CD4-positive, alpha-beta T cell treated with Interleukin-15 for 4 hours (primary cell): ENCODE measurements at regions not wholly inside any gene's neighbourhood (a gene's known extent, or its start where the extent isn't known, plus 50 kb on each side); places are given as distances from the start of the nearest gene placed in this dataset.
"Not testable (repeated sequence)": the region's sequence is repeated elsewhere in the genome, so short reads cannot be mapped to it uniquely, and the experiment has no call there.

Experiments used
- DNase-seq: peaks from one replicate; pipeline ENCODE4 v3.0.0-alpha.2; 2020; ENCODE audit warnings: low spot score

DNA sequence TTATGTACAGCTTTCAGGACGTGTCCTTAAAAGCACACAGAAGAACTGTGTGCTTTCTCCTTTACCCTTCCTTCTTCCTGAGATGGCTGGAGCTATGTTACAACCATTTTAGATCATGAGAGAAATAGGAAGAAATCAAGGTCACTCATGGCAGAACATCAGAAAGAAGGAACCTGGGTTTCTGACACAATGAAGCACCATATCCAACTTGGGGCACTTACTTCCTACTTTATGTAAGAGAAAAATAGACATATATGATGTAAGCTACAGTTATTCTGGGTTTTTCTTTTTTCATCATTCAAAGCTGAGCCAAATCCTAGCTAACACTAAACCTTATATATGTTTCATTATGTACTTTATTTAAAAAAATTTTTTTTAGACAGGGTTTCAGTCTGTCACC is 79.5 kb downstream of the FAM161A start:
- DNase-seq, result no peak

DNA sequence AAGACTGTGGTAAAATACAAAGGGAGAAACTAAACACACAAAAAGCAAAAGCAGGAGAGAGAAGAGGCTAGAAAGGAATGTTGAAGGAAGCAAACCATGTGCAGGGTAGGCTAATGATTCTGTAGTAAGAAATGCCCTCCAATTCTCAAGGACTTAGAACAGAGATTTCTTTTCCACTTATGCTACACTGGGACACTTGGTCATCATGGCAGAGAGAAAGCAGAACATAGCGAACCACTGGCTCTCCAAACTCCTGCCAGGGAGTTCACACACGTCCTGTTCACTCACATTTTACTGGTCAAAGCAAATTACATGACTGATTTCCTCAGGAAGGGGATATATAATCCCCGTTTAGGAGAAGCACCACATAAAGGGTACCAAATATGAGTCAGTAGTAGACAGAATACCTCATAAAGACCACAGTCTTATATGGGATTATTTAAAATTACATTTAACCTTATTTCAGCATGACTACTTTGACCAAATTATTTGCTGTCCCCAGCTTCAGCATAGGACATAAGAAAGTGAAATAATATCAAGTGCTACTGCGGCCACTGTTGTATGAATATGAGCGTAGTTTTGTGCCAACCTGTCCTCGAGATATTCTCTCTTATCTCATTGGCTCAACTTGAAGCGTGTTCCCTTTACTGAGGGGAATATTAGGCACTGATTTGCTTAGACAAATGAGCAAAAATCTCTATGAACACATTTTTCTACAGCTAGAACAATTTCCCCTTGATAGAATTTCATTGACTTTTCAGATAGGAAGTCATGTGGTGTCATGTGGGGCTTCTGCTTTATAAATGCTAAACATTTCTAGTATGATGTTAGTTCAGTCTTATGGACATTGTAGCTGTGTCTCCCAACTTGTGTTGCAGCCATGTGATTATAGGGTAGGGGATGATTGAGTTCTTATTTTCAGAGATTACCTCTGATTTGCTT is 81.7 kb downstream of the FAM161A start:
- no peak for DNase-seq

DNA sequence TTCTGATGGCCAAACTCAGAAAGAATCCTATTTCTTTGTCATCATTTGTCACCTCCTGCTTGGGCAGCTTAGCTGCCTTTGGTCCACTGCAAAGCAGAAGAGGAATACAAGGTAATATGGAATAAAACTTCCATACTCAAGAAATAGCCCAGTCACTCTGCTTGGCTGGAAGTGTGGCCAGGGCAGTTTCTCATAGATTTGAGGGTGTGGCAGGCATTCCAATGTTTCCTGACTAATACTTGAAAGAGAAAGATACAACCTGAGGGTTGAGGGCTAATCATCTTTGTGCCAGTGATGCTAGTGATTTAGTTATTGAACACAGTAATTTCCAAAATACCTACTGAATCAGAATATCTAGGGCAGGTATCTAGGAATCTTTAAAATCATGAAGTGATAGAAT is 83.1 kb downstream of the FAM161A start:
- no peak for DNase-seq

DNA sequence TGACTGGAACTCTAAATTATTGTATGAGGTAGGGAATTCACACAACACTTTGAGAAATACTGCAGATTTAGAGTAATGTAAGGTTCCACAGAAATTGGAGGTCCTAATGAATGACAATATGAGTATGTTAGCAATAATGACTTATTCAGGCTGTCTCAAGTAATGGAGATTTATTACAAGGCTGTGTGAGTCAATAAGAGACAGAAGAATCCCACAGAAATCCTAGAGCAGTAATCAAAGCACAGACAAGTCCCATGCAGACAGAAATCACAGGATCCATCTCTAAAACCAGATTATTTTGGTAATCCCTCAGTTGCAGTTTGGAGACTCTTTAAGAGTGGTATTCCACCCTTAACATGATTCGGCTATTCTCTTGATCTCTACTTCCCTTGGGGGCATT is 83.6 kb downstream of the FAM161A start:
- no peak for DNase-seq

DNA sequence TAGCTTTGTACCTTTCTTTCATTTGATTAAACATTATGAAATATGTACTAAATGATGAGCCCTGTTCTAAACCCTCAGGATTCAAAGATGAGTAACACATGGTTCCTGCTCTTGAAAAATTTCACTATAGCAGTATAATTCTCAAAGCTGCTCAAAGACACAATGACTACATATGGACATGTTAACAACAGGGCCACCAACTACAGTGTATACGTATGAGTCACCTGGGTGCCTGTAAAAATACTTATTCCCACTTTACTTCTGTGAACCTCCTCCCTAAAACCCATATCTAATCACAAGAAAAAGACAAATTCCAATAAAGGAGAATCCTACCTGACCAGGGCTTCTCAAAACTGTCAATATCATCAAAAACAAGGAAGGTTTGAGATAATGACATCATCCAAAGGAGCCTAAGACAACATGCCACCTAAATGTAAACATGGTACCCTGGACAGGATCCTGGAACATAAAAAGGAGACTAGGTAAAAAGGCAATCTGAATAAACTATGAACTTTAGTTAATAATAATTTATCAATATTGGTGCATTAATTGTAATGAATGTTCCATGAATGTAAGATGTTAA is 84.7 kb downstream of the FAM161A start:
- DNase-seq, result no peak

DNA sequence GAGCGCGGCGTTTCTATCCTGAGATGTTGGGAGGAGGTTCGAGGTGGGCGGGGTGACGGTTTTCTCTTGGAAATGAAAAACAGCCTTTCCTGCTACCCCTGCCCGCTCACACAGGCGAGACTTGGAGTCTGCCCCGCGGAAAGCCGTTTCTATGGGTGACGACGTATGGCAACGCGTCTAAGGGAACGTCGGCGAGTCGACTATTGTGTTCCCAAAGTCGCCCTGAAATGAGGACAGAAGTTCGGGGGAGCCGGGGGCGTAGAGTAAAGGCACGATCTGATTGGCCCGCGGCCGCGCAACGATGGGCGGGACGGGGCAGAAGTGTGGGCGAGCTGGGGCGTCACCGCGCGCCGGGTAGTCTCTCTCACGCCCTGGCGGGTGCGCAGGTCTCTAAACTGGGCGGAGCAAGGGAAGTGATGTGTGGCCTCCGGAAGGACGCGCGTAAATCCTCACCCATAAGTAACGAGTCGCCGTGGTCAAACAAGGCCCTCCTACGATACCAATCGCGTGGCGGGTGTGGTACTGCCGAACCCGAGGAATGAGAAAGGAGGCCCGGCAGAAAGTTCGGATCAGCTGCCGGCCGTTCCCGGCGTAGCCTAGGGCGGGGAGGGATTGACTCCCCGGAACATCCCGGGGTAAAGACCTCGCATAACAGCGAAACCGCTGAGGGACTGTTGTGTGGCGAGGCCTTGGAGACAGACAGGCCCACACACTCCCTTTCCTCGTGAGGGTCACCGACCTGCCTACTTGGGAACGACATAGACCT is 89.6 kb downstream of the FAM161A start:
- DNase-seq, result peak; percentile 95

DNA sequence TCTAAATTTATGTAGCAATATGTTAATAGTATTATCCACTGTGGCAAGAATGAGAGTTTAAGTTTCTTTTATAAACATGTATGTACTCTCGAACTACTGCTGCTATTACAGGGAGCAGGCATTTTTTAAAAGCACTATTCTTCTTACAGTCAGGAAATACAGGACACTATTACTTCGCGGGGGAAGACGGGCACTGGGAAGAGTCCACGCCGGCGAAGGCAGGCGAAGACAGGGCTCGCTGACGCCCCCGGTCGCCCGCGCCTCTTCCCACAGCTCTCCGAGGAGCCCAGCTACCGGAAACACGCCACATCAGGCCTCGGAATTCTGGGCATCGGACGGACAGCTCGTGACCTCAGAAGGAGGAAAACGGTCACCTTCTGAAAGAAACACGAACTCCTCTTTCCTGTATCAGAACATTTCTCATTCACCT is 90.2 kb downstream of the FAM161A start:
- DNase-seq, result no peak

DNA sequence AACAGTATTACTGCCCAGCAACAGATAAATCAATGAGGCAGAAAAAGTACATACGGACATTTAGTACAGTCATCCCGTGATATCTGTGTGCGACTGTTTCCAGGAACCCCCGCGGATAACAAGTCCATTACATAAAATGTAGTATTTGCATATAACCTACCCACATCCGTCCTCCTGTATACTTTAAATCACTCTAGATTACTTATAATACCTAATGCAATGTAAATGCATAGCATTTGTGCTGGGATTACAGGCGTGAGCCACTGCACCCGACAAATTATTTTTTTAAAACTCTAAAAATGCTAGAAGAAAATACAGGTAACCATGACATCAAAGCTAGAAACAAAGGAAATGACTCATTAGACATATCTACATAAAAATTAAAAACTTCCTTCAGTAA is 91.6 kb downstream of the FAM161A start:
- peak; percentile 41 for DNase-seq

DNA sequence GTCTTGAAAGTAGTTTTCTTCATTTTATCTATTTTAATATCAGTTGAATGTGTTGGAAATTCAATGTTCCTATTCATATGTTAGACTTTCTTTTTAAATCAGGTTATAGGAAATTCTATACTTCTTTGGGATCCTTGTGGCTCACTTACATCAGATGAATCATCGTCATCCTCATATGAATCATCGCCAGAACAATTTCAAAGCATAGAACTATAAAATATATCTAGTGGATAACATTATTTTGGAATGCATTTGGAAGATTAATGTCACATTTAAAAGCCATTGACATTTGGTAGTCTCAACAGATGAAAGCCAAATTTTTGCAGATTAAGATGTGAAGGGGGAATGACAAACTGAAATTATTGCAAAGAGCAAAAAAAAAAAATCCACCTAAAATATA is 94.1 kb downstream of the FAM161A start:
- no peak for DNase-seq

DNA sequence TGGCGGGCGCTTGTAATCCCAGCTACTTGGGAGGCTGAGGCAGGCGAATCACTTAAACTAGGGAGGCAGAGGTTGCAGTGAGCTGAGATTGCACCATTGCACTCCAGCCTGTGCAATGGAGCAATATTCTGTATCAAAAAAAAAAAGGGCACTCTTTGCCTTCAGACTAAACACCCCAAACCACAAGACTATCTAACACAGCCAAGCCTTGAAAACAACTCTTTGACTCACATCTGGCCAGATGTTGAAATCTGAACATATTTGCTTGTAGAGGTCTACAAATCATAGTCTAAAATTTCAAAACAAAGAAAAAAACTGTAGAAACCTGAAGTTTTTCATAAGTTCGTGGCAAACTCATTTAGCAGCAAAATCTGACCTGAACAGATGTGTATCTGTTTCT is 94.9 kb downstream of the FAM161A start:
- no peak for DNase-seq

DNA sequence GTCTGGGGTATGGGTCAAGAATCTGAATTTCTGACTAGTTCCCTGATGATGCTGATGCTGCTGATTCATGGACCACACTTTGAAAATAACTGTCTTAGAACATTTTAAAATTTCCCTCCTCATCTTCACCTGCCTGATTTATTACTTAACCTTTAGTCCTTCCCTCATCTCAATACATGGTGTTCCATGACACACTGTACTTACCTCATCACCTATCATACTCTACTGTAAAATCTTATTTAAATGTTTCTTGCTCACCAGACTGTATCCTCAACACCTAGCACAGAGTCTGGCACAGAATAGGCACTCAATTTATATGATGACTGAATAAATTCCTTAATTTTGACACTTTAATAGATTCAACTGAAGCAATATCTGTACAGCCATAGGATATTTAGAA is 95.7 kb downstream of the FAM161A start:
- no peak for DNase-seq

DNA sequence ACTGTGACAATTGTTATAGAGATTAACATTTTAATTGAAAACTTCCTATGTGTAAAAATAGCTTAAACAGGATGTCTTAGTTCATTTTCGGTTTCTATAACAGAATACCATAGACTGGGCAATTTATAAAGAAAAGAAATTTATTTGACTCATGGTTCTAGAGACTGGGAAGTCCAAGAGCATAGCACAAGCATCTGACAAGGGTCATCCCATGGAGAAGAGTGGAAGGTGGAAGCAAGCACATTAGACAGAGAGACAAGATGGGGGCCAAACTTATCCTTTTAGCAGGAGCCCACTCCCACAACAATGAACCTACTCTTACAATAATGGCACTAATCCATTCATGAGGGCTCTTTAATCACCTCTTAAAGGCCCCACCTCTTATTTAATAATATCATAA is 100.3 kb downstream of the FAM161A start:
- no peak for DNase-seq

DNA sequence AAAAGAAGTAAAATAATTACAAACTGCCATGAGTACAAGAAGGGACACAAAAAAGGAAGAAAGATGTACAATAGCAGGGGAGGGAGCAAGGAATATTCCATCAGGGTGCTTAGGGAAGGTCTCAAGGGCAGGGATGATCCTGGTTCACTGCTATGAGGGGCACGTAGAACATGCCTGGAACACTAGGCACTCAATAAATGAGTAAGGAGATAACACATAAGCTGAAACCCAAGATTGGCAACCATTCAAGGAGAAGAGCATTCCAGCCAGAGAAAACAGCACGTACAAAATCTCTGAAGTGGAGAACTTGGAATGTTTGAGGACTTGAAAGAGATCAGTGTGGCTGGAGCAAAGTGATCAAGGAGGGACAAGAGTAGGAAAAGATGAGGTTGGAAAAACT is 103.2 kb downstream of the FAM161A start:
- DNase-seq, result no peak

DNA sequence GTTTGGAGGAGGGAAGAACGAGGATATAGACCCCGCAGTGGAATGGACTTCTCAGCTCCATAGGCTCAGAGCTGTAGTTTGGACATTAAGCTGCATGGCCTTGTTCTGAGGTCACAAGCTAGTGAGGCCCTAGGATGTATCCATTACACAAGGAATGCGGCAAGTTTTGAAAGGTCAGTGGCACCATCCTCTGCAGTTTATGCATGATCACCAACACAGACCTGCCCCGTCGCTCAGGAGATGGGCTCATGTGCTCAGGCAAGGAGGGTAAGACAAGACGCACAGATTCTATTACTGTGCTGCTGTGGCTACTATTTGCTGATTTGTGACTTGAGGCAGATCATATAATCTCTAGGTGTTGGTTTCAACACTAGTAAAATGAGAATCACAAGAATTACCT is 110.9 kb downstream of the FAM161A start:
- no peak for DNase-seq

DNA sequence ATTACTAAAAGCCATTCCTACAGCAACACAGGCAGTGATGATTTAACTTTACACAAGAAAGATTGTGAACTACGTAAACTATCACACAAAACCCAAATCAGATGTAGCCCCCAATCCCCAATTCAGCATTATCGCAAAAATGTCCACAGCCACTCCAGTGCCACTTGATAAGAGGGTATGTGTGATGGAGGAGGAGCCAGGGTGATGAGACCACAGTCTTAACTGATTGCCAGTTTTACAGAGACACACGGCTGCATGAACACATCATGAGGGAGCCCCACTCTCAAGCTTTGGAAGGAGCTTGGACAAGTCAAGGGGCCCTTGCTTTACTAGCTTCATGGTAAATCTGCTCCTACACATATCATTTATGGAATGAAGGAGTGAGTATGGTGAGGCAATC is 116.0 kb downstream of the FAM161A start:
- DNase-seq, result no peak

DNA sequence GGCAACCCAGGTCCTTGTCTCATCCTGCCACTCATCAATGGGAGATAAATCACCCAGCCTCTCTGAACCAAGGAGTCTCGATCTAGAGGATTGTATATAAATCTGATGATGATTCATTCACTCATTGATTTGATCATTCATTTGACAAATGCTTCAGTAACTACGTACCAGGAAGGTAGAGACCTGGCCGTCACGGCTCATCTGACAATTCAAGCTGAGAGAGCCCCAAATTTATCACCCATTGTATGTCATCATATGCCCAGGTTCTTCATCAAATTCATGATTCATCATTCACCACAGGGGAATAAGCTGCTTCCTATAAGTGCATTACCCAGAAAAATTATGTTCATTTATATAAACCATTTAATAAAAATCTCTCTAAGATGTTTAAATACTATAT is 116.9 kb downstream of the FAM161A start:
- DNase-seq, result no peak

DNA sequence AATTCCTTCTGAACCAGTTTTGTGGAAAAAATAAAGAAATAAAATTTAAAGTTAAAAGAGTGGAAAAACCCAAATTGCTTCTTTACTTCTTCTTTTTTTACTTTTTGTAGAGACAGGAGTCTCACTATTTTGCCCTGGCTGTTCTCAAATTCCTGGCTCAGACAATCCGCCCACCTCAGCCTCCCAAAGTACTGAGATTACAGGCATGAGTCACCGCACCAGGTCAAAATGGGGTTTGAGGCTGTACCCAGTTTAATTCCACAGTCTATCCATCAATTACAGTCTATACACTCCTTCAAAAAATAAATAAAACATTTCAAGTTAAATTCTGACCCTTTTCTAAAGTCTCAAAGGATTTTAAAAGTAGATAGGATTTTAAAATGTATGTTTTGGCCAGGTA is 120.3 kb downstream of the FAM161A start:
- no peak for DNase-seq

DNA sequence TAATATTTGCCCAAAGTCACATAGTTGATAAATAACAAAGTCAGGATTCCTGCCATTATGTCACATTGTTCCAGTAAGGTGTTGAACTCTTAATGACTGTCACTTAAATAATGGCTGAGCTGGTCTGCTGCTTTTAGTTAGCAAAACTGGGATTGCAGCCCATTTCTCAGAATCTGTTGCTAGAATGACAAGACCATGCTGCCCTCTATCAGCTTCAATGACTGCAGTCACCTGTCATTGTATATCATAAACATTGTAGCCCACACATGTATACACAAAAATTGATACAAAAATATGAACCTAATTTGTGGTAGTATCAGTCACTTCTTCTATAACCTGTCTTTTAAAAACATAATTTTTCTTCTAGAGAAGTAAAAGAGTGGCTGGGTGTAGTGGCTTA is 121.1 kb downstream of the FAM161A start:
- no peak for DNase-seq

DNA sequence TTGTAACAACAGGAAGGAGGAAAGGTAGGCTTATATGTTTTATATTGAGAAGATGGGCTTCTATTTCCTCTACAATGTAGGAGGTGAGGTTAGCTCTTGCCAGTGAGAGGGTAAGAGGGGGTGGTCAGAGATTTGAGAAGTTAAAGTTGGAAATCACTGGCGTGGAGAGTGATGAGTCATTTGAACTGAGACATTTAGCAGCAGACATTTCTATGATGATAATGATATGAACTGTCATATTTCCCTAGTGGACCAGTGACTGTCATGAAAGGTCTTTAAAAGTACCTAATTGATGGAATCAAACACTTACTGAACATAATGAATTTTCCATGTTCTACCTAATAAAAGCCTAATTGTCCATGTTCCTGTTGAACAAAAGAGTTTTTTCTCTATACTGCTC is 126.1 kb downstream of the FAM161A start:
- no peak for DNase-seq

DNA sequence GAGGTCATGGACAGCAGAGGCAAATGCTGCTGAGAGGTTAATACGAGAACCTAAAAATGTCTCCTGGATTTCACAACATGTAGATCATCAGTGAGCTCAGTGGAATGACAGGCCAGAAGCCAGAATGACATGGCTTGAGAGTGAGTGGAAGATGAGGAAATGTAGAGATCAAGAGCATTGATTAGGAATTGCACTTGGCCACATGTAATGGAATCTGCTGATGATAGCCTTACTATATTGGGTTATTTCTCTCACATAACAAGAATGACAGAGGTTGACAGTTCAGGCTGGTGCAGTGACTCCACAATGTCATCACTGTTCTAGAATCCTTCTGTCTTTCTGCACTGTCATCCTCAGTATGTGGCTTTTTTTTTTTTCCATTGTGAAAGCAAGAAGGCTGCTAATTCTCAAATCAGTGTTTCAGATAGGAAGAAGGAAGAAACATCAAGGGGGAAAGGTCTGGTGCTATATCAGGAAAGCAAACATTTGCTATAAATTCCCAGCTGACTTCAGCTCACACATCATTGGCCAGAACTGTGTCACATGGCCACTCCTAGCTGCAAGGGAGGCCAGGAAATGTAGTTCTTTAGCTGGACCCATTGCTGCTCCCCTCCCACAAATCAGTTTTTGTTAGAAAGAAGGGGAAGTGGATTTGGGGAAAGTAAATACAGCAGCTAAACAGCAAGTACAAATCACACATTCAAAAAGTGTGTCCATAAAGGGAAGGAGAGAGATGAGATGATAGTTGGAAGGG is 127.2 kb downstream of the FAM161A start:
- DNase-seq, result no peak

DNA sequence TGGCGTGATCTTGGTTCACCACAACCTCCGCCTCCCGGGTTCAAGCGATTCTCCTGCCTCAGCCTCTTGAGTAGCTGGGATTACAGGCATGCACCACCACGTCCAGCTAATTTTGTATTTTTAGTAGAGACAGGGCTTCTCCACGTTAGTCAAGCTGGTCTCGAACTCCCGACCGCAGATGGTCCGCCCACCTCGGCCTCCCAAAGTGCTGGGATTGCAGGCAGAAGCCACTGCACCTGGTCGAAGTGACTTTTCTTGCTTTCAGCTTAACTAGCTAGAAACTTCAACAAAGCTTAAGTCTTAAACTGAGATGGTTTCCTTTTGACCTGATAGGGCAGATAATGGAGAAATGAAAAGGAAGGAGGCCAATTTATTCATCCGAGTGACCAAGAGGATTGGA is 130.5 kb downstream of the FAM161A start:
- not testable (repeated sequence) for DNase-seq

DNA sequence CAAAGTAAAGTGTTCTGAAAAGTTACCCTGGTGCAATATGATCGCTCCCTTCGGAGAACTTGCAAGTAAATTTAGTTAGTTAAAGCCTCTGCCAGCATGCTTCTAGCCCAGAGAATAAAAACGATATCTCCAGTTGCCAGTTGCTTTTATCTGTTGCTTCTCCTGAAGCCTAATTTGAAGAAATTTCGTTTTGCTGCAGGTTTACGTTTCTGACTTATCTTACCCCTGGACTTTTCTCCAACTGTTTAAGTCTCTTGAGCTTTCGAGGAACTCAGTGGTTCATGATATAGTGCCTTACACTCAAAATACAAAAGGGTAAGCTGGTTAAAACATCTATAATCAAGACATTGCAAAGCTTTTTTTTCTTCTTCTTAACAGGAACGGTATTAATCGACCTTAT is 131.1 kb downstream of the FAM161A start:
- no peak for DNase-seq
